SK-N-SH treated with all-trans-retinoic acid at 6 μM for 48 hours (cell line): ENCODE measurements at regions not wholly inside any gene's neighbourhood (a gene's known extent, or its start where the extent isn't known, plus 50 kb on each side); places are given as distances from the start of the nearest gene placed in this dataset.

Experiments used
- ATAC-seq: fragments of 200-7000 bp; cut with Tn5 transposase; 3 replicates; pipeline ENCODE4 v1.9.1; 2020; ENCODE audit warnings: mild to moderate bottlenecking, moderate library complexity
- ARNTL ChIP-seq: fragments of 450-650 bp; formaldehyde crosslinking; IDR thresholded peaks from 2 replicates; pipeline ENCODE4 v1.5.0; 2020; ENCODE audit warnings: low read depth, mild to moderate bottlenecking, moderate library complexity, borderline replicate concordance
- BACH2 ChIP-seq: fragments of 250-450 bp; sonication (Bioruptor Pico); IDR thresholded peaks from 2 replicates; pipeline ENCODE4 v1.9.0; 2021; ENCODE audit warnings: mild to moderate bottlenecking, borderline replicate concordance
- CSDC2 ChIP-seq: fragments of 250-450 bp; sonication (Bioruptor Pico); IDR thresholded peaks from 2 replicates; pipeline ENCODE4 v1.5.0; 2020; ENCODE audit warnings: mild to moderate bottlenecking, moderate library complexity
- ESRRG ChIP-seq: fragments of 250-450 bp; sonication (Bioruptor Pico); IDR thresholded peaks from 2 replicates; pipeline ENCODE4 v1.6.1; 2021; ENCODE audit warnings: mild to moderate bottlenecking
- GLIS3 ChIP-seq: fragments of 250-450 bp; sonication (Bioruptor Pico); IDR thresholded peaks from 2 replicates; pipeline ENCODE4 v1.5.0; 2020; ENCODE audit warnings: mild to moderate bottlenecking, moderate library complexity
- ISL1 ChIP-seq: fragments of 250-450 bp; sonication (Bioruptor Pico); IDR thresholded peaks from 2 replicates; pipeline ENCODE4 v2.1.2; 2022; ENCODE audit warnings: mild to moderate bottlenecking, moderate library complexity
- OSR1 ChIP-seq: fragments of 250-450 bp; sonication (Bioruptor Pico); IDR thresholded peaks from 2 replicates; pipeline ENCODE4 v1.8.0; 2022; ENCODE audit warnings: moderate library complexity, mild to moderate bottlenecking, inconsistent platforms
- PPARA ChIP-seq: fragments of 250-450 bp; sonication (Bioruptor Pico); IDR thresholded peaks from 2 replicates; pipeline ENCODE4 v1.5.0; 2020; ENCODE audit warnings: mild to moderate bottlenecking, borderline replicate concordance
- RARB ChIP-seq: fragments of 250-450 bp; sonication (Bioruptor Pico); IDR thresholded peaks from 2 replicates; pipeline ENCODE4 v1.8.0; 2021; ENCODE audit warnings: mild to moderate bottlenecking, moderate library complexity
- SNAI2 ChIP-seq: fragments of 250-450 bp; sonication (Bioruptor Pico); IDR thresholded peaks from 2 replicates; pipeline ENCODE4 v1.5.0; 2020; ENCODE audit warnings: mild to moderate bottlenecking, moderate library complexity
- TCF4 ChIP-seq: fragments of 250-450 bp; sonication (Bioruptor Pico); IDR thresholded peaks from 2 replicates; pipeline ENCODE4 v1.8.0; 2021; ENCODE audit warnings: mild to moderate bottlenecking, moderate library complexity, borderline replicate concordance
- TOX ChIP-seq: fragments of 250-450 bp; sonication (Bioruptor Pico); IDR thresholded peaks from 2 replicates; pipeline ENCODE4 v1.8.0; 2021; ENCODE audit warnings: mild to moderate bottlenecking, moderate library complexity, borderline replicate concordance
- ZFP3 ChIP-seq: fragments of 250-450 bp; sonication (Bioruptor Pico); IDR thresholded peaks from 2 replicates; pipeline ENCODE4 v1.5.0; 2020; ENCODE audit warnings: mild to moderate bottlenecking, moderate library complexity
- ZFP30 ChIP-seq: fragments of 450-650 bp; formaldehyde crosslinking; IDR thresholded peaks from 2 replicates; pipeline ENCODE4 v1.5.0; 2022; ENCODE audit warnings: mild to moderate bottlenecking, moderate library complexity
- ZNF565 ChIP-seq: fragments of 450-650 bp; formaldehyde crosslinking; conservative IDR thresholded peaks from 2 replicates; pipeline ENCODE4 v1.5.0; 2020; ENCODE audit warnings: low read depth, mild to moderate bottlenecking, moderate library complexity
- ZNF8 ChIP-seq: fragments of 450-650 bp; formaldehyde crosslinking; IDR thresholded peaks from 2 replicates; pipeline ENCODE4 v1.5.0; 2020; ENCODE audit warnings: mild to moderate bottlenecking, moderate library complexity
- TF ChIP-seq, protein P1 (sequence below): fragments of 250-450 bp; sonication (Bioruptor Pico); IDR thresholded peaks from 2 replicates; pipeline ENCODE4 v1.8.0; 2020; ENCODE audit warnings: mild to moderate bottlenecking, moderate library complexity, borderline replicate concordance
- TF ChIP-seq, protein P2 (sequence below): fragments of 250-450 bp; sonication (Bioruptor Pico); IDR thresholded peaks from 2 replicates; pipeline ENCODE4 v1.8.0; 2021; ENCODE audit warnings: low read depth, mild to moderate bottlenecking, moderate library complexity, borderline replicate concordance
- TF ChIP-seq, protein P3 (sequence below): fragments of 250-450 bp; sonication (Bioruptor Pico); IDR thresholded peaks from 2 replicates; pipeline ENCODE4 v1.5.1; 2020; ENCODE audit warnings: low read depth, mild to moderate bottlenecking, moderate library complexity
- TF ChIP-seq, protein P4 (sequence below): fragments of 250-450 bp; sonication (Bioruptor Pico); IDR thresholded peaks from 2 replicates; pipeline ENCODE4 v1.5.0; 2020; ENCODE audit warnings: mild to moderate bottlenecking, moderate library complexity
- TF ChIP-seq, protein P5 (sequence below): fragments of 250-450 bp; sonication (Bioruptor Pico); IDR thresholded peaks from 2 replicates; pipeline ENCODE4 v1.5.1; 2021; ENCODE audit warnings: mild to moderate bottlenecking, moderate library complexity

DNA sequence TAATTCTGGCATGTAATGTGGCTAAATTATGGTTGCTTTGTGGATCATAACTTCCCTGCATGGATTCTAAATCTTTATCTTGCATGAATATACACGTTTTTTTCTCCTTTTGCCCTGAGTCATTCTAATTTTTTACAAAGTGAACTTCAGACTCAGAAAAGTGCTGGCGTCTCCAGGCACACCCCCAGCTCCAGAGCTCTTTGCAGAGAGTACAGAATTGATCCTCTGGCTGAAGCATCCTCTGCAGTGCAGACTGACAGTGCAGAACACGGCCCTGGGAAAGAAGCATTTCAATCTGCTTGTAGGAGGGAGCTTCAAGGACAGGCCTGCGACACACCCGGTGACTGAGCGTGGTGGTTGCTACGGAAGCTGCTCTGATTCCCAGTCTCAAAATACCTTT is 228.1 kb downstream of the FGF9 start:
- ATAC-seq, result no peak
- TF ChIP-seq ZFP30 (CRISPR knock-in tag) (no peak), ESRRG (no peak), OSR1 (CRISPR knock-in tag) (no peak), TOX (CRISPR knock-in tag) (no peak)
- TF ChIP-seq, protein P1, sequence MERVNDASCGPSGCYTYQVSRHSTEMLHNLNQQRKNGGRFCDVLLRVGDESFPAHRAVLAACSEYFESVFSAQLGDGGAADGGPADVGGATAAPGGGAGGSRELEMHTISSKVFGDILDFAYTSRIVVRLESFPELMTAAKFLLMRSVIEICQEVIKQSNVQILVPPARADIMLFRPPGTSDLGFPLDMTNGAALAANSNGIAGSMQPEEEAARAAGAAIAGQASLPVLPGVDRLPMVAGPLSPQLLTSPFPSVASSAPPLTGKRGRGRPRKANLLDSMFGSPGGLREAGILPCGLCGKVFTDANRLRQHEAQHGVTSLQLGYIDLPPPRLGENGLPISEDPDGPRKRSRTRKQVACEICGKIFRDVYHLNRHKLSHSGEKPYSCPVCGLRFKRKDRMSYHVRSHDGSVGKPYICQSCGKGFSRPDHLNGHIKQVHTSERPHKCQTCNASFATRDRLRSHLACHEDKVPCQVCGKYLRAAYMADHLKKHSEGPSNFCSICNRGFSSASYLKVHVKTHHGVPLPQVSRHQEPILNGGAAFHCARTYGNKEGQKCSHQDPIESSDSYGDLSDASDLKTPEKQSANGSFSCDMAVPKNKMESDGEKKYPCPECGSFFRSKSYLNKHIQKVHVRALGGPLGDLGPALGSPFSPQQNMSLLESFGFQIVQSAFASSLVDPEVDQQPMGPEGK (CRISPR knock-in tag), result no peak
- TF ChIP-seq, all 23 proteins: peak for 0

DNA sequence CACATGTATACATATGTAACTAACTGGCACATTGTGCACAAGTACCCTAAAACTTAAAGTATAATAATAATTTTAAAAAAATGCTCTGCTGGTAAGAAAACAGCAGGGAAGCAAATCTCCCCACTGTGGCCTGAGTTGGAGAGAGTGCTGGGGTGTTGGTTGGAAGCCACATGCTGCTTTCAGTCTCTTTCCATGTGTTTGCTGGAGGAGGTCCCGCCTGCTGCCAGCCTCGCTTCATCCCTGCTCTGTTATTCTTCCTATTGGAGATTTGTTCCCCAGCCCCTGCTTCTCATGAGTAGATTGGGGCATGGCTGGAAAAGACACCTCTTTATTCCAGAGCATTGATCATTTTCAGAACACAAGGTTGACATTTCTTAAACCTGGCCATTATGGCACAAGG is 230.5 kb downstream of the FGF9 start:
- no peak for ATAC-seq
- no peak for TF ChIP-seq TOX (CRISPR knock-in tag)
- TF ChIP-seq CSDC2 (CRISPR knock-in tag), result no peak
- no peak for TF ChIP-seq BACH2 (CRISPR knock-in tag)
- TF ChIP-seq ZFP3 (CRISPR knock-in tag), result no peak
- no peak for TF ChIP-seq OSR1 (CRISPR knock-in tag)
- TF ChIP-seq, protein P2, sequence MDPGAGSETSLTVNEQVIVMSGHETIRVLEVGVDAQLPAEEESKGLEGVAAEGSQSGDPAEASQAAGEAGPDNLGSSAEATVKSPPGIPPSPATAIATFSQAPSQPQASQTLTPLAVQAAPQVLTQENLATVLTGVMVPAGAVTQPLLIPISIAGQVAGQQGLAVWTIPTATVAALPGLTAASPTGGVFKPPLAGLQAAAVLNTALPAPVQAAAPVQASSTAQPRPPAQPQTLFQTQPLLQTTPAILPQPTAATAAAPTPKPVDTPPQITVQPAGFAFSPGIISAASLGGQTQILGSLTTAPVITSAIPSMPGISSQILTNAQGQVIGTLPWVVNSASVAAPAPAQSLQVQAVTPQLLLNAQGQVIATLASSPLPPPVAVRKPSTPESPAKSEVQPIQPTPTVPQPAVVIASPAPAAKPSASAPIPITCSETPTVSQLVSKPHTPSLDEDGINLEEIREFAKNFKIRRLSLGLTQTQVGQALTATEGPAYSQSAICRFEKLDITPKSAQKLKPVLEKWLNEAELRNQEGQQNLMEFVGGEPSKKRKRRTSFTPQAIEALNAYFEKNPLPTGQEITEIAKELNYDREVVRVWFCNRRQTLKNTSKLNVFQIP, result no peak
- no peak for TF ChIP-seq GLIS3
- TF ChIP-seq, protein P3, sequence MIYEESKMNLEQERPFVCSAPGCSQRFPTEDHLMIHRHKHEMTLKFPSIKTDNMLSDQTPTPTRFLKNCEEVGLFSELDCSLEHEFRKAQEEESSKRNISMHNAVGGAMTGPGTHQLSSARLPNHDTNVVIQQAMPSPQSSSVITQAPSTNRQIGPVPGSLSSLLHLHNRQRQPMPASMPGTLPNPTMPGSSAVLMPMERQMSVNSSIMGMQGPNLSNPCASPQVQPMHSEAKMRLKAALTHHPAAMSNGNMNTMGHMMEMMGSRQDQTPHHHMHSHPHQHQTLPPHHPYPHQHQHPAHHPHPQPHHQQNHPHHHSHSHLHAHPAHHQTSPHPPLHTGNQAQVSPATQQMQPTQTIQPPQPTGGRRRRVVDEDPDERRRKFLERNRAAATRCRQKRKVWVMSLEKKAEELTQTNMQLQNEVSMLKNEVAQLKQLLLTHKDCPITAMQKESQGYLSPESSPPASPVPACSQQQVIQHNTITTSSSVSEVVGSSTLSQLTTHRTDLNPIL (CRISPR knock-in tag), result no peak
- no peak for TF ChIP-seq RARB
- TF ChIP-seq, protein P4, sequence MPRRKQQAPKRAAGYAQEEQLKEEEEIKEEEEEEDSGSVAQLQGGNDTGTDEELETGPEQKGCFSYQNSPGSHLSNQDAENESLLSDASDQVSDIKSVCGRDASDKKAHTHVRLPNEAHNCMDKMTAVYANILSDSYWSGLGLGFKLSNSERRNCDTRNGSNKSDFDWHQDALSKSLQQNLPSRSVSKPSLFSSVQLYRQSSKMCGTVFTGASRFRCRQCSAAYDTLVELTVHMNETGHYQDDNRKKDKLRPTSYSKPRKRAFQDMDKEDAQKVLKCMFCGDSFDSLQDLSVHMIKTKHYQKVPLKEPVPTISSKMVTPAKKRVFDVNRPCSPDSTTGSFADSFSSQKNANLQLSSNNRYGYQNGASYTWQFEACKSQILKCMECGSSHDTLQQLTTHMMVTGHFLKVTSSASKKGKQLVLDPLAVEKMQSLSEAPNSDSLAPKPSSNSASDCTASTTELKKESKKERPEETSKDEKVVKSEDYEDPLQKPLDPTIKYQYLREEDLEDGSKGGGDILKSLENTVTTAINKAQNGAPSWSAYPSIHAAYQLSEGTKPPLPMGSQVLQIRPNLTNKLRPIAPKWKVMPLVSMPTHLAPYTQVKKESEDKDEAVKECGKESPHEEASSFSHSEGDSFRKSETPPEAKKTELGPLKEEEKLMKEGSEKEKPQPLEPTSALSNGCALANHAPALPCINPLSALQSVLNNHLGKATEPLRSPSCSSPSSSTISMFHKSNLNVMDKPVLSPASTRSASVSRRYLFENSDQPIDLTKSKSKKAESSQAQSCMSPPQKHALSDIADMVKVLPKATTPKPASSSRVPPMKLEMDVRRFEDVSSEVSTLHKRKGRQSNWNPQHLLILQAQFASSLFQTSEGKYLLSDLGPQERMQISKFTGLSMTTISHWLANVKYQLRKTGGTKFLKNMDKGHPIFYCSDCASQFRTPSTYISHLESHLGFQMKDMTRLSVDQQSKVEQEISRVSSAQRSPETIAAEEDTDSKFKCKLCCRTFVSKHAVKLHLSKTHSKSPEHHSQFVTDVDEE (CRISPR knock-in tag), result no peak
- no peak for TF ChIP-seq ZNF8 (CRISPR knock-in tag)
- TF ChIP-seq ZNF565, result no peak
- no peak for TF ChIP-seq ISL1 (CRISPR knock-in tag)
- TF ChIP-seq SNAI2 (CRISPR knock-in tag), result no peak
- TF ChIP-seq ARNTL, result no peak
- TF ChIP-seq PPARA (CRISPR knock-in tag), result no peak
- TF ChIP-seq, protein P5, sequence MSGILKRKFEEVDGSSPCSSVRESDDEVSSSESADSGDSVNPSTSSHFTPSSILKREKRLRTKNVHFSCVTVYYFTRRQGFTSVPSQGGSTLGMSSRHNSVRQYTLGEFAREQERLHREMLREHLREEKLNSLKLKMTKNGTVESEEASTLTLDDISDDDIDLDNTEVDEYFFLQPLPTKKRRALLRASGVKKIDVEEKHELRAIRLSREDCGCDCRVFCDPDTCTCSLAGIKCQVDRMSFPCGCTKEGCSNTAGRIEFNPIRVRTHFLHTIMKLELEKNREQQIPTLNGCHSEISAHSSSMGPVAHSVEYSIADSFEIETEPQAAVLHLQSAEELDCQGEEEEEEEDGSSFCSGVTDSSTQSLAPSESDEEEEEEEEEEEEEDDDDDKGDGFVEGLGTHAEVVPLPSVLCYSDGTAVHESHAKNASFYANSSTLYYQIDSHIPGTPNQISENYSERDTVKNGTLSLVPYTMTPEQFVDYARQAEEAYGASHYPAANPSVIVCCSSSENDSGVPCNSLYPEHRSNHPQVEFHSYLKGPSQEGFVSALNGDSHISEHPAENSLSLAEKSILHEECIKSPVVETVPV (CRISPR knock-in tag), result no peak
- no peak for TF ChIP-seq TCF4 (CRISPR knock-in tag)

DNA sequence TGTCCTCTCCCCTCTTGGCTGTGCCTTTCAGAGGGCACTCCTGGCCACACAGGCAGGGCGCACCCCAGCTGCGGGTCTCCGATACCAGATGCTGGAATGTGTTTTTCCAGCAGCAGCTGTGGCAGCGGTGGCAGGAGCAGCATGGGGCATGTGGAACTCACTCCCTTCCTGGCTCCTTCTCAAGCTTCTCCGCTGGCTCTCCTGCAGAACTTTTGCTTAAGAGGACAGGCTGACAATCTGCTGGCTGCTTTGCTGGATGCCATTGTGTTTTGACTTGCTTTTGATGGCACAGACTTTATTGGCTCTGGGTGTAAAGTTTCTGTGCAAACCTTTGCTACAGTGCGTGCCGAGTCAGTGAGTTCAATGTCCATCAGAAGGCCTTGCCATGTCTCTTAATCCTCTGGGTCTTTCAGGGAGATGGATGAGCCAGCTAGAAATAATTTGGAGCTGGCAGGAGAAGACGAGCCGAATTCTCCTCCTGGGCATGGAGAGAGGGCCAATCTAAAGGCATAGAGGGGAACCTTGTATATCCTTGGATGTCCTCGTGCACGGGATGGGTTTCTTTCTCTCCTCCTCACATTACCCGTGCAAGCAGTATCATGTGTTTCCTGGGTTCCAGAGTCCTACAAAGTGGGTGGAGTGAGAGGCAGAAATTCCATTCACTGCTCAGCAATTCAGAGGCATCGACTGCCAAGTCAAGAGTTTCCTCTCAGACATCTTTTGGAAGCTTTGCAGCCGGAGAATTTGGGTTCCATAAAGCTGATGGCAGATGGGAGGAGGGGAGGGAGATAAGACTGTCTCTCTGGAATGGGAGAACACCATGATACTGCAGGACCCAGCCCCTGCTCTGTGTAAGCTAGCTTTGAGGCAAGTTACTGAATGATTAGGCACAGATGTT is 231.2 kb downstream of the FGF9 start:
- ATAC-seq, result no peak
- TF ChIP-seq RARB (no peak), PPARA (CRISPR knock-in tag) (no peak), TCF4 (CRISPR knock-in tag) (no peak), TOX (CRISPR knock-in tag) (no peak), GLIS3 (no peak), BACH2 (CRISPR knock-in tag) (no peak), ARNTL (no peak), ZNF8 (CRISPR knock-in tag) (no peak), ZFP3 (CRISPR knock-in tag) (no peak), ZFP30 (CRISPR knock-in tag) (no peak)
- TF ChIP-seq, protein P4 (CRISPR knock-in tag), result no peak
- TF ChIP-seq, protein P3 (CRISPR knock-in tag), result no peak
